NCI-H510A (cell line): ENCODE measurements at regions not wholly inside any gene's neighbourhood (a gene's known extent, or its start where the extent isn't known, plus 50 kb on each side); places are given as distances from the start of the nearest gene placed in this dataset.
A peak's percentile ranks its signal among the peaks of the same experiment; 100 is the strongest.
"Not testable (repeated sequence)": the region's sequence is repeated elsewhere in the genome, so short reads cannot be mapped to it uniquely, and the experiment has no call there.

ENCODE experiments used
- DNase-seq: peaks from one replicate; lab custom pipeline; 2025; lab: John Stamatoyannopoulos, UW

DNA sequence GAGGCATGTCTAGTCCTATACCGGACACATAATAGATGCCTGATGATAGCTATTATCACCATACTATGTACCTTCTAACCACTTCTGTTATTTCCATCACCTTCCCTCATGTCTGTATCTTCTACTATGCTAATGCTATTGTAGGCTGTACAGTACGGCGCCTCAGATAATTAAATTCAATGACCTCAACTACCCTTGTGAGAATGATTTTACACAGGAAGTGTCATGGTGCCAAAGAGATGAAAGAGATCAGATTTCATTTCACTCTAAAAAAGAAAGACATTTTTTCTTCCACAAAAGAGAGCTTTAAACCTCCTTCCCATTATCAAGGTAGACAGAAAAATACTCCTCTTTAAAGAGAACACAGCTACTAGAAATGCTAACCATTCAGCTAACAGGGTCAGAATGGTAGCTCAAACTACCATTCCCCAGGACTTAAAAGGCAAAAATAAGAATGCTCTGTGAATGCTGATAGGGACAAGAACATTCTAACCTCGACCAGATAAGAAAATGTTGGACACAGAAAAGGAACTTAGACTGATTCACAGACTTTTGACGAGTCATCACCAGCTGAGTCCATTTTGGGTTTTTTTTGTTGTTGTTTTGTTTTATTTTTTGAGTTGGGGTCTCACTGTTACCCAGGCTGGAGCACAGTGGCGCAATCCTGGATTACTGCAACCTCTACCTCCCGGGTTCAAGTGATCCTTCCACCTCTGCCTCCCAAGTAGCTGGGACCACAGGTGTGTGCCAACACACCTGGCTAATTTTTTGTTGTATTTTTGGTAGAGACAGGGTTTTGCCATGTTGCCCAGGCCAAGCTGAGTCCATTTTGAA lies 99.2 kb upstream of the RAPGEF2 start:
- peak; percentile 8 for DNase-seq

- no peak for DNase-seq
These were observed 96.7 kb upstream of the RAPGEF2 start for GRCh38 chr4:159006202-159006601.

DNA sequence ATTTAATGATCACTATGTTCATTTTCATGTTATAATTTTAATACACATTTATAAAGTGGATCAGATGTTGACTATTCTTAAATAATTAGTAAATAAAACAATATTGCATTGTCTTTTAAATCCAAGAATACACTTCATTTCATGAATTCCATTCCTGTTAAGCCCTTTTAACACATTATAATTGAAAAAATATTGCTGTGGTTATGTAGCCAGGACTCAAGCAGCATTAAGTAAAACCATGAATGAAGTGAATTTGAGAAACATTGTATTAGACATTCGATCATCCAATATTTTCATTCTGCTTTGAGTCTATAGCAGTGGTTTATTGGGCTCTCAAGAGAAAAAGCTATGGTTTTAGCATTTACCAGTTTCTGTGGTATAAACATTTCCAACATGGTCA lies 94.2 kb upstream of the RAPGEF2 start:
- DNase-seq, result no peak

- DNase-seq, result no peak
These were observed 93.4 kb upstream of the RAPGEF2 start for GRCh38 chr4:159009521-159009920.

- DNase-seq, result no peak
These were observed 92.8 kb upstream of the RAPGEF2 start for GRCh38 chr4:159010100-159010499.

GRCh38 chr4:159010563-159011260 lies 92.2 kb upstream of the RAPGEF2 start:
- DNase-seq, result no peak

DNA sequence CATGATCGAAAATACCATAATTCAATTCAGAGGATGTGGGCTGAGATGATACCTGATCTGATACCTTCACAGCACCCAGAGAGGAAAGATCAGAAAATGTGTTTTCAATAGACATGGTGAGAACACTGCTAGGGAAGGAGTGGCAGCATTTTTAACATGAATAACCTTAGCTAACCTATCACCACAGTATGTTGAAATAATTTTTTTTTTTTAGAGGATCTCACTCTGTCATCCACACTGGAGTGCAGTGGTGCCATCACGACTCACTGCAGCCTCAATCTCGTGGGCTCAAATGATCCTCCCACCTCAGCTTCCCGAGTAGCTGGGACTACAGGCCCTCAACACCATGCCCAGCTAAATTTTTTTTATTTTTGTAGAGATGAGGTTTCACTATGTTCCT lies 90.5 kb upstream of the RAPGEF2 start:
- DNase-seq, result no peak

DNA sequence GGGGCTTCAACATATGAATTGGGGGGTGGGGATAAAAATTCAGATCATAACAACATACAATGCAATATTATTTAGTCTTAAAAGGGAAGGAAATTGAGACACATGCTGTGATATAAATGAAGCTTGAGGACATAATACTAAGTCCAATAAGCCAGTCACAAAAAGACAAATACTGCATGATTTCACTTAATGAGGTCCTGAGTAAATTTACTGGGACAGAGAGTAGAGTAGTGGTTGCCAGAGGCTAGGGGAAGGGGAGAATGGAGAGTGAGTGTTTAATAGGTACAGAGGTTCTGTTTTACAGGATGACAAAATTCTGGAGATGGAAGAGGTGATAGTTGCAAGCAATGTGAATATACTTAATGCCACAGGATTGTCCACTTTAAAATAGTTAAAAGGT lies 89.2 kb upstream of the RAPGEF2 start:
- DNase-seq, result no peak

GRCh38 chr4:159014859-159015258 lies 88.0 kb upstream of the RAPGEF2 start:
- DNase-seq, result no peak

GRCh38 chr4:159015841-159016240 lies 87.0 kb upstream of the RAPGEF2 start:
- DNase-seq, result no peak

DNA sequence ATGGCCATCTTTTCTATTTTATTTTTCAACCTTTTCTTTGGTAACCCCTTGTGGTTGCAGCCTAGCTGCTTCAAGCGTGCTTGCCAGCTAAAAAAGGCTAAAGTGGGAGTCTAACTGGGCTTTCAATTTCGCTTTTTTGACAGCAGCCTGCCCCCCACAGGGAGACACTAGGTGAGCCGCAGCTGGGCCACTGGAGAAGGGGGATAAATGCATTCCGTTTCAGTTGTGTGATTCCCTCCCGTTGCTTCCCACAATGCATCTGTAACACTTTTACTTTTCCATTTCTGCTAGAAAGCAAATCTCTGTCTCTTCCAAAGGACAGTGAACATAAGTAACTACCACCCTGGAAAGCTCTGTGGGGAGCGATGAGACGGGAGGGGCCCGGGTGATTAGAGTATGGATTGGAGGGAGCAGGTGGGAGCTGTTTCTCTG lies 86.3 kb upstream of the RAPGEF2 start:
- DNase-seq, result no peak

- DNase-seq, result no peak
These were observed 85.4 kb upstream of the RAPGEF2 start for GRCh38 chr4:159017323-159018026.

GRCh38 chr4:159018062-159018629 lies 84.7 kb upstream of the RAPGEF2 start:
- DNase-seq, result no peak

DNA sequence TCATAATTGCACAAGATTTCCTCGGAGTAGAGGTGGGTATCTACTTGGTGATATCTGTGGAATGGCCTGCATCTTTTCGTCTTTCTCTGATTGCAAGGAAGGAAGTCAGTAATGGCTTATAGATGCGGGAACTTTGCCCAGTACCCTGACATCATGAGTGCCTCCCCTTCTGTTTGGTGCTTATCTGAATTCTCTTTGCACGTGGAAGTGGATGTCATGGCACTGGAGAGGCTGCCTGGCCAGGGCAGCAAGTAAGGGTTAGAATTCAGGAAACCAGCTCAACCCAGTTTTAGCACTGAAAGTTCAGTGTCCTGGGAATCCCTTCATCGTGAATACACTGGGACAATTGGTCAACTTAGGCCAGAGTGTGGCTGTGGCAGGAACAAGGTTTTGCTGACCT lies 83.5 kb upstream of the RAPGEF2 start:
- DNase-seq, result no peak

DNA sequence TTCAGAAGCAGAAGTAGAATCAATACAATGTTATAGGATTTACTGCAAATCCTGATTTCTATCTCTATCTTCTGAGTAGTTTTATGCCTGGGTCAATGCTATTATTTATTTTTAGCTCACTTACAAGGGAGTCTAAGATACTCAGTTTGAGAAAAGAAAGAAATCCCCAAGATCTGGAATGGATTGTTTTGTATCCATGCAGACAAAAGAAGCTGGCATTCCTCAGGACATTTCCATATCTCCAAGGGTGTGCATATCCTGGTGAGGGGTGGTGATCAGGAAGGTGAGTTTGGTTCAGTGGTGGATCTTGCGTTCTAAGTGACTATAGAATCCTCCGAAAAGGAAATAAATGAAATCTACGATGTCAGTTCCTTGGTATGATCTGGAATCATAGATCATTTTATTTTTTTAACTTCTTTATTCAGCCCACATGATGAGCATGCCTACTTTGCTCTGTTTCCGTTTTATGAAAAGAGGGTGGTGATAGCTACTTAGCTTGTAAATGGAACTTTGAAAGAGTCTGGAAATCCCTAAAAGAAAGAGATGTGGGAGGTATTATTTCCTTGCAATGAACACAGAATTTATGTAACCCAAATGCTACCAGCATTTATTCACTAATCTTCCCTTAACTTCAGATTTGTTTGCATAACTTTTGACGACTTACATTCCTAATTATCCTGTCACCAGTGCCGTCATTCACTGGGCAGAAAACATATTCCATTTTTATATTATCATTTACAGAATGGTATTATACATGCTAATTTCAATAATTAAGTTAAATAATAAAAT lies 81.1 kb upstream of the RAPGEF2 start:
- no peak for DNase-seq

DNA sequence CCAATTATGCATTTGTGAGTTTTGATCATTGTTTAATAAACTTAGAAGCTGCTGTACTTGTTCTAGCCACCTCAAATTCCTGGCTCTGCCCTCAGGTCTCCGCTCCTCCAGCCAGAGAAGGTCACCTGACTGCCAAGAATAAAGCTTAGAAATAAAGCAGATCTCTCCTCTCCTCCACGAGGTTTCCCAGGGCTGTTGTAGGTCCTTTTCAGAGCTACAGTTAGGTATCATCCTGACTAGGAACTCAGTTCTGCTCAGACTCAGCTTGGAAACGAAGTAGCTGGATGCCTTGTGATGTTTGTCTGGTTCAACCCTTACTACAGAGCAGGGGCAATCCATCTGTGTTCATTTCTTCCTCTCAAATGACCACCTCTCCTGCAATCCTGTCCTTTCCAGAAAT lies 79.1 kb upstream of the RAPGEF2 start:
- no peak for DNase-seq

DNA sequence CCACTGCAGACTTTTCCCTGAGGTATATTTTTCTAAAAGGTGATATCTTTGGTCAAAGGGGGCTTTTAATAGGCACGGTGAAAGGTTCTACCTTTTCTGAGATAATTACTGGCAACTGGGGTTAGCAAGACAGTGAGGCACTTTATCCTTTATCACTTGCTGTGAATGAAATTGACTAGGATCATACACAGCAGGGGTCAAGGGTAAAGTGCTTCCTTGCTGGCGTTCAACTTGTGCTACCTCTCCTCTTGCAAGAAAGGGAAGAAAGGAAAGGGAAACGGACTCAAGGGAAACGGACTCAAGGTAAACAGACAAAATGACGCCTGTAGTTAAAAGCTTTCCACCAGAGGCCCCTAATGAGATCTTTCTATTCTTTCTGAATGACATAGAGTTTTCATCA lies 78.6 kb upstream of the RAPGEF2 start:
- DNase-seq, result no peak

GRCh38 chr4:159024828-159025227 lies 78.1 kb upstream of the RAPGEF2 start:
- no peak for DNase-seq

DNA sequence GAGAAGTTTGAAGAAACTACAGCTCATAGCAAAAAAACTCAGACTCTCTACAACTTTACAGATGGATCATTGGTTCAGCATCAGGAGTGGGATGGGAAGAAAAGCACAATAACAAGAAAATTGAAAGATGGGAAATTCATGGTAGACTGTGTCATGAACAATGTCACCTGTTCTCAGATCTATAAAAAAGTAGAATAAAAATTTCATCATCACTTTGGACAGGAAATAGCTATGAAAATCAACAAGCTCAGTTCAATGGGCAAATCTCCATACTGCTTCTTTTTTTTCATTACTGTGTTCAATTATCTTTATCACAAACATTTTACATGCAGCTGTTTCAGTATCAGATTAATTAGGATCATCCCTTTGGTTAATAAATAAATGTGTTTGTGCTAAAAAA lies 76.5 kb upstream of the RAPGEF2 start:
- DNase-seq, result no peak

DNA sequence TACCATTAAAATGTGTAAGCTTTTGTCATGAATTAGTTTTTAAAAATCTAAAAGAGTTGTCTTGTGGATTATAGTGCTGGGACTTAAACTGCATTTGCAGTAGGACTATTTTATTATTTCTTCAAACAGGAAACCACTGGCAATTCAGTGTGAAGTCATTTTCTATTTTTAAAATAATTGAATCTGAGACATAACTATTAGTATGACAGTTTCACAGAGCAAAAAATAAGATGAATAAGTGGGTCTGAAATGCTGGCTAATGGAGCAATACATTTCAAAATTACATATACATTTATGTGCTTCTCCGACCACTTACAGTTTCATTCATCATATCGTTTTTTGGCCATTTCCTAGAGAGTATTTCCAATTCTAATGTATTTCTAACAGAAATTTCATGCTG lies 75.3 kb upstream of the RAPGEF2 start:
- DNase-seq, result no peak

- DNase-seq, result no peak
These were observed 73.4 kb upstream of the RAPGEF2 start for GRCh38 chr4:159029481-159029880.

DNA sequence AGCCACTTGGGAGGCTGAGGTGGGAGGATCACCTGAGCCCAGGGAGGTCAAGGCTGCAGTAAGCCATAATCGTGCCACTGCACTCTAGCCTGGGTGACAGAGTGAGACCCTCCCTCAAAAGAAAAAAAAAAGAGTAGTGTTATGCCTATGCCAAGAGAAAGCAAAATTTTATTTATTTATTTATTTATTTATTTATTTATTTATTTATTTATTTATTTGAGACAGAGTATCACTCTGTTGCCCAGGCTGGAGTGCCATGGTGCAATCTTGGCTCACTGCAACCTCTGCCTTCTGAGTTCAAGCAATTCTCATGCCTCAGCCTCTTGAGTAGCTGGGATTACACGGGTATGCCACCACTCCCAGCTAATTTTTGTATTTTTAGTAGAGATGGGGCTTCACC lies 72.6 kb upstream of the RAPGEF2 start:
- not testable (repeated sequence) for DNase-seq
